Stimulated activated CD8-positive, alpha-beta memory T cell treated with anti-CD3 and anti-CD28 coated beads, Interleukin-12 subunit alpha, Interleukin-12 subunit beta, amount 100 ng/mL, for 4 hours (primary cell): ENCODE measurements at regions not wholly inside any gene's neighbourhood (a gene's known extent, or its start where the extent isn't known, plus 50 kb on each side); places are given as distances from the start of the nearest gene placed in this dataset.

Source experiments
- DNase-seq: peaks from one replicate; pipeline ENCODE4 v3.0.0-alpha.2; 2020; ENCODE audit warnings: low read depth

DNA sequence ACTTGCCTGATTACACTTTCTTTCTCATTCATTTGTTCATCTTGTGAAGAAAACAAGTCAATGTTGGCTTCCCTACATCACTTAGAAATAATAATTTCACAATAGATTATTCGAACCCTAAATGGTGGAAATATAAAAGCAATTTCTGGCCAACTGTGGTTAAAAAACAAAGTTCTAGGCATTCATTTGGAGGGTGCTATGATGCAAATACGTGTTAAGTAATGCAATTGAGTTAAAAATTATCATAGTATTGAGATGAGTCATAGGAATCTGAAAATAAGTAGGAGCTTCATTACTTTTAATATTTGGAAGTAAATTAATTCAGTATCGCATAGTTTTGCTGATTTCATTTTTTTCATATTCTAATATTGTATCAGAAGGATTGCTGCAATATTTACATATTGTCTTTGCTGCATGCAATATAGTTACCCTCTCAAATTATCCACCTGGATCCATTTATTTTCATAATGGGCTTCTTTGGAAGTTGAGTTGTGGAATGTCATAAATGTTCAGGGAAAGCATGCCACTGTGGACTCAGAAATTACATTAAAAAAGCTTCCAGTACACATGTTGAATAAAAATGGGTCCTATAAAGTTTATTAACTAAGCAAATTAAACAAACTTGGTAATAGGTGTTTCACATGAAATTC, 647.7 kb upstream of the WWC1 start:
- no peak for DNase-seq

GRCh38 chr5:167644619-167645018, 646.8 kb upstream of the WWC1 start:
- no peak for DNase-seq

- DNase-seq = no peak
These were observed 642.0 kb upstream of the WWC1 start for GRCh38 chr5:167649471-167649870.

- DNase-seq = no peak
These were observed 638.8 kb upstream of the WWC1 start for GRCh38 chr5:167652690-167653089.

- DNase-seq = no peak
These were observed 637.8 kb upstream of the WWC1 start for GRCh38 chr5:167653645-167654106.

DNA sequence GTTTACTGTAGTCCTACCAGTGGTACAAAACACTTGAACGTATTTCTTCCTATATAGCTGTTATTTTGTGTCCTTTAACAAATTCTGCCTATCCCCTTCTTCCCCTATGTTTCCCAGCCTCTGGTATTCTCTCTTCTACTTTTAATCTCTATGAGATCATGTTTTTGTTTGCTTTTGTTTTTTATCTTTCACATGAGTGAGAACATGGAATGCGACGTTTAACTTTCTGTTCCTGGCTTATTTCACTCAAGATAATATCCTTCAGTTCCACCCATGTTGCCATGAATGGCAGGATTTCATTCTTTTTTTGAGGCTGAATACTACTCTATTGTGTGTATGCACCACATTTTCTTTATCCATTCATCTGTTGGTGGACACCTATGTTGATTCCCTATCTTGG, 634.4 kb upstream of the WWC1 start:
- no peak for DNase-seq

DNA sequence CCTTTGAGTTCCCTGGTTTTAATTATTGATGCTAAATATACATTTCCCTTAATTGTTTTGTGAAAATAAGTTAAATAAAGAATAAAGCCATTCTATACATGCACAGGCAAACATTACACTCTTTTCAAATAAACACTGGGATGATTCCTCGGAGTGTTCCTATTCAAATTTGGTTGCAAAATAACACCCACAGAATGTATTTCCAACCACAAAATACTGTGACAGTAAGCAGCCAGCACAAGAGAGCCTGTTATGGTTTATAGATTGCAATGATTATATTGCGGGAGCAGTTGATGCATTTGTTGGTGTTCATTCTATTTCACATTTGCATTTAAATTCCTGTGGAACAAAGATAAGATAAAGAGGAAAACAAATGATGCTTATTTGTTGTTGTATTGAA, 632.6 kb upstream of the WWC1 start:
- DNase-seq = no peak

DNA sequence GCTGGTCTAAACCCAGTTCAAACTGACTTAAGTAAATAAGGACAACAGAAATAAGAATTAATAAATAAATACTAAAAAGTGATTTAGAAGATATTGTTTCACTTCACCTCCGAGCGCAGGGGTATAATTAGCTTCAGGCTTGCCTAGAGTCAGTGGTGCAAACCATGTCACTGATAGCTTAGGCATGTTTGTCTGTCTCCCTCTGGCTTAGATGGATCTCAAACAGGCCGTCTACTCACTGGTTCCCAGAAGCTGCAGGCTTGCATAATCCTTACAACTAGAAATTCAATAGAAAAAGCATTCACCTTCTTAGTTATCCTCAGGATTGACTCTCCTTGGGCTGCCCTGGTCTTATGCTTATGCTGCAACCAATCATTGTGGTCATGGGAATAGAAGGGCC, 629.8 kb upstream of the WWC1 start:
- DNase-seq = no peak

DNA sequence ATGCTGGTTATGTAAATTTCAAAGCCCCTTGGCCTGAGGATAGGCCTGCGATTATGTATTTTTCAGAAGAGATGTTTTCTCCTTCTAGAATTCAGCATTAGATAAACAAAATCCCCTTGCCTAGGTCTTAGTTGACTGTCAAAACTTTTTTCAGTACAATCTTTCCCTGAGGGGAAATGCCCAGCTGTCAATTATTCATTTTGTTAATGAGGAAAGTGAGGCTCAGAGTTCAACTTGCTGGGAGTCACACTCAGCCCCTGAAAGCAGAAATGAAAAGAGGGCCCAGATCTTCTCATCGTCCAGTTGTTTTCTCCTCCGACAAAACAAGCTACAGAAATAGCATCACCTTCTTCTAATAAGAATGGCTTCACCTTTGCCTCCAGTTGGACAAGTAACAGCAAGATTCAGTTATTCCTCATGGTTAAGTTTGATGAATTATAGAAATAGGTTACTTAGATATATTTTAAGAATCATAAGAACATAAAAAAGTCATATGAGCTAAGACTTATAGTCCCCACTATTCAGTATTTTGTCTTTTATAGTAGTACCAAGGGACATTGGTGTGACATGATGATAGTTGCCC, 627.1 kb upstream of the WWC1 start:
- no peak for DNase-seq

DNA sequence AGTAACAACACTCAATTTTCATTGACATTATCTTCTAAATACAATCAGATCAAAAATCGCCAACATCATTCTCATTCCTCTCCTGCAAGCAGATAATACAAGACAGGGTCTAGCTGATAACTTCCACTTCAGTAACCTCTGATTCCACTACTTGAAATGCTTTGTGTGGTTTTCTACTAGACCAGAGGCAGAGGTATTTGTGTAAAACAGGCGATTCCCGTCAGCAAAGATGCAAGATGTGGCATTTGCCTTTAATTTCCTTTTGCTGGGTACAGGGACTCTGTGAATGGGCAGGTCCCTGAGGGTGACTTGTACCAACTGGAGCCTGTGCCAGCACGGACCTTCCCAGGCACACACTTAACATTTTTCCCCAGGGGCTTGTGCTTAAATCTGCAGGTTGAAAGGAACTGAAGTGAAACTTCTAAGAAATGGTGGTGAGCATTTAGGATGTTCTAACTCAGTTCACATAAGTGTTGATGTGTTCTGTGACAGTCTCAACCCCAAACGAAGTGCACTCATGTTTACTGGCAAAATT, 625.5 kb upstream of the WWC1 start:
- no peak for DNase-seq

GRCh38 chr5:167671176-167671575, 620.3 kb upstream of the WWC1 start:
- DNase-seq = no peak

GRCh38 chr5:167673942-167674341, 617.5 kb upstream of the WWC1 start:
- no peak for DNase-seq

GRCh38 chr5:167678481-167678880, 613.0 kb upstream of the WWC1 start:
- DNase-seq = no peak

- DNase-seq = no peak
These were observed 607.2 kb upstream of the WWC1 start for GRCh38 chr5:167684251-167684650.

DNA sequence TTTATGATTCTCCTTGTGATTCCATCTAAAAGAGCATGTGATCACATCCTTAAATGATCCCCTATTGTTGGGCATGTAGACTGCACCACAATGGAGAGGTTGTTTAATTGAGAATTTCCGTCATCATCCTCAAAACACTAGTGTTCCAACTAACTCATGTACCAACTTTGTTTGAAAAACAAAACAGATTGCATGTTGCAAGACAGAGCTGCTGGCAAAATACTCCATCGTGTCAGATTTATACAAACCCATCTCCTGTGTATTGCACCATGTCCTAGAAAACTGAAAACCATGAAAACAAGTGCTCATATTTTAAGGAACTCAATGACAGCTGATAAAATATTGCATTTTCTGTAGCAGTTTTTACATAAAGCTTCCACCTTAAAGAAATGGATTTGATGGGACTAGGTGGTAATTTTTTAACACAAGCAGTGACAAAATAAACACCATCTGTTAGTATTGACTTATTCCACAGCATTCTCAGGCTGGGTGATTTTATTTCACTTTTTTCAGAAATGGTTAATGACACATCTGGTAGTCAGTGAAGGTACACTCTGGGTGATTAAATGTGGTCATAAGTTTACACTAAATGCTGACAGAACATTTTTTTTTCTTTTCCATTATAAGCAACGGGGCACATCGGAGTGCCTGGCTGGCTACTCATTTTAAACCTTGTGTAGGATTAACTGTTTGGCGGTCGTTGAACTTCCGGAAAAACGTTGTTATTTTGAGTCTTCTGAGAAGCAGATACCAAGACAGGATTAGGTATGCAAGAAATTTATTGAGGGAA, 602.9 kb upstream of the WWC1 start:
- DNase-seq = no peak

GRCh38 chr5:167694325-167695147, 596.9 kb upstream of the WWC1 start:
- no peak for DNase-seq

GRCh38 chr5:167696558-167697314, 594.7 kb upstream of the WWC1 start:
- DNase-seq = no peak

- no peak for DNase-seq
These were observed 592.0 kb upstream of the WWC1 start for GRCh38 chr5:167699432-167699831.

DNA sequence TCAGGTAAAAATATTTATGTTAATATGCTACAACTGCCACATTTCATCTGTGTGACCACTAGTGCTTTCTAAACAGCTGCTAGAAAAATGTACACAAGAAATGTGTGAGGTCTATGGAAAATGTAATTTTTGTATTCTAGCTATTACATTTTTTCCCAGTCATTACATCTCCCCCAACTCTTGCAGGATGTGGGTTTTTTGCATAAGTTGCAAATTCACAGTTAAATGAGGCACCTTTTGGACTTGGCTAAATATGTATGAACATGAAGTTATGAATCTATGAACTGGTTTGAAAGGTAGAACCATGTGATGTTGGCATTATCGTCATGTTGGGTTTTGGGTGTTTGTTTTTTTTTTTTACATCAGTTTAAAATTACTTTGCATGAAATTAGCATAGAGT, 590.4 kb upstream of the WWC1 start:
- no peak for DNase-seq

DNA sequence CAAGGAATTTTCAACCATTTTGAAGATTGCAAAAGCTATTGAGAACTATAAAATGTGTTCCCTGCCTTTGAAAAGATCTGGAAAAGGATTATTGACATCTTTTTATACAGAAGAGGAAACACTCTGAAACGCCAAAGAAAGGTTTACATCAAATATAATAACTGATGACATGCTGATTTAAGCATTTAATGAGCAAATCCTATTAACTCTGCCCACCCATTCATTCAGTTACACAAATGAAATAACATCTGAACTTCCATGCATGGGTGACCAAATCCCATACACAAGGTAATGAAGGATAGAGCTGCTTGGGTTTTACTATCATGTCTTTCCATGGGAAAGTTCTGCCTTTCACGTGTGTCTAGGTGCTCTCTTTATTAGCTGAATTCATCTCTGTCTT, 589.4 kb upstream of the WWC1 start:
- no peak for DNase-seq

DNA sequence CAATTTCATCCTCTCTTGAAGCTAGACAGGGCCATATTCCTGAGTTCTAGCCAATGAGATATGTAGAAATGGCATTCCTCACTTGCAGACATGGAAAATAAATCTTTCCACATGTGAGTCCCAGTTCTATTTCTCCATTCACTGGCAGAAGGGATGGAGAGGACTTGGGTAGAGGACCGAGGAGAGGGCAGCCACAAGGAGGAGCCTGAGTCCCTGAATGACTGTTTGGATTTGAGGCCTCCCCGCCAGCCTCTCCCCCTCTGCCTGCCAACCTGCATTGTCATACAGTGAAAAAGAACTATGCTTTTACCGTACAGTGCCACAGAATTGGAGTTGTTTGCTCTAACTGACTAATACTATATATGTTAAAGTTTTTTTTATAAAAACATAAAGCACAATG, 583.0 kb upstream of the WWC1 start:
- DNase-seq = no peak

- DNase-seq = no peak
These were observed 581.8 kb upstream of the WWC1 start for GRCh38 chr5:167709625-167710024.
